HepG2 (cell line): ENCODE measurements at regions not wholly inside any gene's neighbourhood (a gene's known extent, or its start where the extent isn't known, plus 50 kb on each side); places are given as distances from the start of the nearest gene placed in this dataset.

Source experiments
- ELF4 ChIP-seq: sonication (generic); formaldehyde crosslinking; IDR thresholded peaks from 2 replicates; pipeline ENCODE4 v1.5.0; 2020; ENCODE audit warnings: missing genetic modification reagents, mild to moderate bottlenecking, moderate library complexity, borderline replicate concordance
- FOXC1 ChIP-seq: sonication (generic); formaldehyde crosslinking; IDR thresholded peaks from 2 replicates; pipeline ENCODE4 v1.8.0; 2022; ENCODE audit warnings: mild to moderate bottlenecking, missing genetic modification reagents, borderline replicate concordance
- HNRNPL ChIP-seq: fragments of 200-400 bp; formaldehyde crosslinking; IDR thresholded peaks from 2 replicates; pipeline ENCODE4 v1.6.1; 2017; ENCODE audit warnings: mild to moderate bottlenecking, low read depth, low read length
- NCOA1 ChIP-seq: sonication (generic); formaldehyde crosslinking; IDR thresholded peaks from 2 replicates; pipeline ENCODE4 v1.9.0; 2021; ENCODE audit warnings: missing genetic modification reagents
- NFKB2 ChIP-seq: sonication (generic); formaldehyde crosslinking; IDR thresholded peaks from 2 replicates; pipeline ENCODE4 v1.4.0; 2020; ENCODE audit warnings: missing genetic modification reagents, borderline replicate concordance
- PHF21A ChIP-seq: sonication (generic); formaldehyde crosslinking; IDR thresholded peaks from 2 replicates; pipeline ENCODE4 v1.5.0; 2020; ENCODE audit warnings: mild to moderate bottlenecking, missing genetic modification reagents
- SATB2 ChIP-seq: sonication (generic); formaldehyde crosslinking; IDR thresholded peaks from 2 replicates; pipeline ENCODE4 v1.5.0; 2020; ENCODE audit warnings: missing genetic modification reagents
- SMC3 ChIP-seq: IDR thresholded peaks from 2 replicates; pipeline ENCODE4 v1.6.1; 2011; ENCODE audit warnings: low read length, improper control_type of control experiment
- SNAI1 ChIP-seq: sonication (generic); formaldehyde crosslinking; IDR thresholded peaks from 2 replicates; pipeline ENCODE4 v1.5.0; 2020; ENCODE audit warnings: mild to moderate bottlenecking, missing genetic modification reagents, borderline replicate concordance
- SRY ChIP-seq: sonication (generic); formaldehyde crosslinking; IDR thresholded peaks from 2 replicates; pipeline ENCODE4 v1.8.0; 2022; ENCODE audit warnings: mild to moderate bottlenecking, missing genetic modification reagents
- TBX2 ChIP-seq: sonication (generic); formaldehyde crosslinking; IDR thresholded peaks from 2 replicates; pipeline ENCODE4 v1.5.0; 2020; ENCODE audit warnings: missing genetic modification reagents, mild to moderate bottlenecking, borderline replicate concordance
- TCF7L2 ChIP-seq: IDR thresholded peaks from 2 replicates; pipeline ENCODE4 v1.6.1; 2011; ENCODE audit warnings: mild to moderate bottlenecking, low read depth, low read length, moderate library complexity
- ZFAT ChIP-seq: sonication (generic); formaldehyde crosslinking; conservative IDR thresholded peaks from 2 replicates; pipeline ENCODE4 v1.8.1; 2023; ENCODE audit warnings: missing genetic modification reagents, inconsistent platforms
- ZFP41 ChIP-seq: sonication (generic); formaldehyde crosslinking; IDR thresholded peaks from 2 replicates; pipeline ENCODE4 v1.4.0; 2020; ENCODE audit warnings: mild to moderate bottlenecking, missing genetic modification reagents, borderline replicate concordance
- ZMAT3 ChIP-seq: sonication (generic); formaldehyde crosslinking; conservative IDR thresholded peaks from 2 replicates; pipeline ENCODE4 v1.7.0; 2021; ENCODE audit warnings: missing genetic modification reagents
- ZNF264 ChIP-seq: sonication (generic); formaldehyde crosslinking; IDR thresholded peaks from 2 replicates; pipeline ENCODE4 v1.4.0; 2020; ENCODE audit warnings: missing genetic modification reagents
- ZNF275 ChIP-seq: sonication (generic); formaldehyde crosslinking; IDR thresholded peaks from 2 replicates; pipeline ENCODE4 v1.8.0; 2022; ENCODE audit warnings: missing genetic modification reagents, mild to moderate bottlenecking, inconsistent platforms, borderline replicate concordance
- ZNF512B ChIP-seq: sonication (generic); formaldehyde crosslinking; IDR thresholded peaks from 2 replicates; pipeline ENCODE4 v1.5.1; 2020; ENCODE audit warnings: missing genetic modification reagents, mild to moderate bottlenecking, borderline replicate concordance
- ZNF674 ChIP-seq: sonication (generic); formaldehyde crosslinking; IDR thresholded peaks from 2 replicates; pipeline ENCODE4 v1.5.0; 2020; ENCODE audit warnings: low read depth, mild to moderate bottlenecking, missing genetic modification reagents
- ZNF737 ChIP-seq: sonication (generic); formaldehyde crosslinking; IDR thresholded peaks from 2 replicates; pipeline ENCODE4 v1.5.0; 2020; ENCODE audit warnings: missing genetic modification reagents, mild to moderate bottlenecking, borderline replicate concordance
- TF ChIP-seq, protein P1 (sequence below): sonication (generic); formaldehyde crosslinking; IDR thresholded peaks from 2 replicates; pipeline ENCODE4 v1.5.0; 2020; ENCODE audit warnings: mild to moderate bottlenecking, missing genetic modification reagents
- TF ChIP-seq, protein P2 (sequence below): sonication (generic); formaldehyde crosslinking; IDR thresholded peaks from 2 replicates; pipeline ENCODE4 v1.9.0; 2022; ENCODE audit warnings: missing genetic modification reagents, mild to moderate bottlenecking, borderline replicate concordance

- TF ChIP-seq, protein P1, sequence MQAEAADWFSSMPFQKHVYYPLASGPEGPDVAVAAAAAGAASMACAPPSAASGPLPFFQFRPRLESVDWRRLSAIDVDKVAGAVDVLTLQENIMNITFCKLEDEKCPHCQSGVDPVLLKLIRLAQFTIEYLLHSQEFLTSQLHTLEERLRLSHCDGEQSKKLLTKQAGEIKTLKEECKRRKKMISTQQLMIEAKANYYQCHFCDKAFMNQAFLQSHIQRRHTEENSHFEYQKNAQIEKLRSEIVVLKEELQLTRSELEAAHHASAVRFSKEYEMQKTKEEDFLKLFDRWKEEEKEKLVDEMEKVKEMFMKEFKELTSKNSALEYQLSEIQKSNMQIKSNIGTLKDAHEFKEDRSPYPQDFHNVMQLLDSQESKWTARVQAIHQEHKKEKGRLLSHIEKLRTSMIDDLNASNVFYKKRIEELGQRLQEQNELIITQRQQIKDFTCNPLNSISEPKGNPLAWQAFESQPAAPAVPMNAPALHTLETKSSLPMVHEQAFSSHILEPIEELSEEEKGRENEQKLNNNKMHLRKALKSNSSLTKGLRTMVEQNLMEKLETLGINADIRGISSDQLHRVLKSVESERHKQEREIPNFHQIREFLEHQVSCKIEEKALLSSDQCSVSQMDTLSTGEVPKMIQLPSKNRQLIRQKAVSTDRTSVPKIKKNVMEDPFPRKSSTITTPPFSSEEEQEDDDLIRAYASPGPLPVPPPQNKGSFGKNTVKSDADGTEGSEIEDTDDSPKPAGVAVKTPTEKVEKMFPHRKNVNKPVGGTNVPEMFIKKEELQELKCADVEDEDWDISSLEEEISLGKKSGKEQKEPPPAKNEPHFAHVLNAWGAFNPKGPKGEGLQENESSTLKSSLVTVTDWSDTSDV (CRISPR knock-in tag): no peak
- TF ChIP-seq, protein P2, sequence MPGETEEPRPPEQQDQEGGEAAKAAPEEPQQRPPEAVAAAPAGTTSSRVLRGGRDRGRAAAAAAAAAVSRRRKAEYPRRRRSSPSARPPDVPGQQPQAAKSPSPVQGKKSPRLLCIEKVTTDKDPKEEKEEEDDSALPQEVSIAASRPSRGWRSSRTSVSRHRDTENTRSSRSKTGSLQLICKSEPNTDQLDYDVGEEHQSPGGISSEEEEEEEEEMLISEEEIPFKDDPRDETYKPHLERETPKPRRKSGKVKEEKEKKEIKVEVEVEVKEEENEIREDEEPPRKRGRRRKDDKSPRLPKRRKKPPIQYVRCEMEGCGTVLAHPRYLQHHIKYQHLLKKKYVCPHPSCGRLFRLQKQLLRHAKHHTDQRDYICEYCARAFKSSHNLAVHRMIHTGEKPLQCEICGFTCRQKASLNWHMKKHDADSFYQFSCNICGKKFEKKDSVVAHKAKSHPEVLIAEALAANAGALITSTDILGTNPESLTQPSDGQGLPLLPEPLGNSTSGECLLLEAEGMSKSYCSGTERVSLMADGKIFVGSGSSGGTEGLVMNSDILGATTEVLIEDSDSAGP (CRISPR knock-in tag): 0 out of 2 replicates have a peak, but pooled peaks have one; percentile 54
- TF ChIP-seq ZNF264 (CRISPR knock-in tag) (0 out of 2 replicates have a peak, but pooled peaks have one; percentile 35), ZFP41 (CRISPR knock-in tag) (no peak), TCF7L2 (no peak), HNRNPL (no peak), SATB2 (CRISPR knock-in tag) (0 out of 2 replicates have a peak, but pooled peaks have one; percentile 2), NFKB2 (CRISPR knock-in tag) (no peak), ZNF674 (CRISPR knock-in tag) (no peak), ZMAT3 (no peak), NCOA1 (CRISPR knock-in tag) (no peak), ELF4 (CRISPR knock-in tag) (no peak), SRY (CRISPR knock-in tag) (no peak), FOXC1 (no peak), ZNF737 (CRISPR knock-in tag) (peak; percentile 15; the same call in 1 of the 2 replicates), TBX2 (CRISPR knock-in tag) (no peak), ZFAT (CRISPR knock-in tag) (no peak), SNAI1 (CRISPR knock-in tag) (no peak), ZNF275 (0 out of 2 replicates have a peak, but pooled peaks have one; percentile 19), ZNF512B (CRISPR knock-in tag) (no peak), SMC3 (no peak), PHF21A (CRISPR knock-in tag) (peak; percentile 49; the same call in 1 of the 2 replicates)
Observed at GRCh38 chr6:6723921-6724538, 135.5 kb downstream of the LY86 start (continued).
